ENCODE measurements at regions not wholly inside any gene's neighbourhood (a gene's known extent, or its start where the extent isn't known, plus 50 kb on each side); places are given as distances from the start of the nearest gene placed in this dataset.

GRCh38 chr3:6041894-6042293, 819.0 kb upstream of the GRM7 start:
- no peak for DNase-seq (ENCODE audit: low spot score)
- intact Hi-C loops (cut with micrococcal nuclease; ENCODE audit: unreplicated experiment) = no loop called here
- BruUV-seq (replicated peaks) = no TSS peak

DNA sequence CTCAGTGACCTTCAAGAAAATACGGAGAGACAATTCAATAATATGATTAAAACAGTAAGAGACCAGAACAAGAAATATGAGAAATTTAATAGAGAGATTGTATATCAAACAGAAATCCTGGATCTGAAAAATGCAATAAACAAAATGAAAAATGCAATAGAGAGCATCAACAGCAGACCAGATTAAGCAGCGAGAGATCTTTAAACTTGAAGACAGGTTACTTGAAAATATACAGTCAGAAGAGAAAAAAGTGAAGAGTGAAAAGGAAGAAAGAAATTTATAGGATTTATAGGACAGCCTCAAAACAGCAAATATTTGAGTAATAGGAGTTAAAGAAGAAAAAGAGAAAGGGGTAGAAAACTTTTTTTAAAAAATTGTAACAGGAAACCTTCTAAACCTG, 813.9 kb upstream of the GRM7 start:
- no peaks in the 10 kb centered on the region for H3K9me2 ChIP-seq (ENCODE audit: insufficient read depth, low read length)
- no peaks in the 10 kb centered on the region for H3K4me1 ChIP-seq (ENCODE audit: insufficient read depth, low read length, poor library complexity, severe bottlenecking)
- intact Hi-C loops (cut with micrococcal nuclease; ENCODE audit: unreplicated experiment) = no loop called here
- peaks cover 6% of the 10 kb centered on the region; the same call in 1 of the 2 replicates for H3K9me3 ChIP-seq (ENCODE audit: low read length)
- no peaks in the 10 kb centered on the region for H4K20me1 ChIP-seq (ENCODE audit: insufficient read depth, low read length)
- H3K4me3 ChIP-seq (ENCODE audit: low read depth, low read length, poor library complexity, severe bottlenecking) = no peak overlapping the region
- H3K27ac ChIP-seq (ENCODE audit: low read depth, low read length, poor library complexity, severe bottlenecking) = no peak overlapping the region
- no peak overlapping the region for H3K4me2 ChIP-seq (ENCODE audit: low read length)
- CTCF ChIA-PET (ENCODE audit: unreplicated experiment) = no interaction called here
- DNase-seq (ENCODE audit: low spot score) = no peak
- BruUV-seq (replicated peaks) = no TSS peak
- POLR2A ChIA-PET = no interaction called here
- TF ChIP-seq EZH2phosphoT487 (IDR thresholded peaks at IDR 0.05; ENCODE audit: borderline replicate concordance, low read depth, low read length) (no peak), CTCF (conservative IDR thresholded peaks at IDR 0.05; ENCODE audit: low read length) (no peak)
- no peaks in the 10 kb centered on the region for H3K79me2 ChIP-seq (ENCODE audit: insufficient read depth, low read depth, low read length)
- no peak overlapping the region for H2AFZ ChIP-seq (ENCODE audit: low read length)
- H3K36me3 ChIP-seq (ENCODE audit: insufficient read depth, low read length) = no peaks in the 10 kb centered on the region

More at GRCh38 chr3:6041894-6042293, 819.0 kb upstream of the GRM7 start:
- Histone ChIP-seq H3K27ac (ENCODE audit: low read depth, low read length, poor library complexity, severe bottlenecking) (no peak overlapping the region), H3K79me2 (ENCODE audit: insufficient read depth, low read depth, low read length) (no peaks in the 10 kb centered on the region), H3K4me3 (ENCODE audit: low read depth, low read length, poor library complexity, severe bottlenecking) (no peak overlapping the region), H3K9me3 (ENCODE audit: low read length) (peaks cover 6% of the 10 kb centered on the region; the same call in 1 of the 2 replicates), H2AFZ (ENCODE audit: low read length) (no peak overlapping the region), H3K4me2 (ENCODE audit: low read length) (no peak overlapping the region), H3K9me2 (ENCODE audit: insufficient read depth, low read length) (no peaks in the 10 kb centered on the region), H4K20me1 (ENCODE audit: insufficient read depth, low read length) (no peaks in the 10 kb centered on the region), H3K4me1 (ENCODE audit: insufficient read depth, low read length, poor library complexity, severe bottlenecking) (no peaks in the 10 kb centered on the region), H3K36me3 (ENCODE audit: insufficient read depth, low read length) (no peaks in the 10 kb centered on the region)
- TF ChIP-seq CTCF (conservative IDR thresholded peaks at IDR 0.05; ENCODE audit: low read length) (no peak), EZH2phosphoT487 (IDR thresholded peaks at IDR 0.05; ENCODE audit: borderline replicate concordance, low read depth, low read length) (no peak)
- CTCF ChIA-PET (ENCODE audit: unreplicated experiment) = no interaction called here
- POLR2A ChIA-PET = no interaction called here

DNA sequence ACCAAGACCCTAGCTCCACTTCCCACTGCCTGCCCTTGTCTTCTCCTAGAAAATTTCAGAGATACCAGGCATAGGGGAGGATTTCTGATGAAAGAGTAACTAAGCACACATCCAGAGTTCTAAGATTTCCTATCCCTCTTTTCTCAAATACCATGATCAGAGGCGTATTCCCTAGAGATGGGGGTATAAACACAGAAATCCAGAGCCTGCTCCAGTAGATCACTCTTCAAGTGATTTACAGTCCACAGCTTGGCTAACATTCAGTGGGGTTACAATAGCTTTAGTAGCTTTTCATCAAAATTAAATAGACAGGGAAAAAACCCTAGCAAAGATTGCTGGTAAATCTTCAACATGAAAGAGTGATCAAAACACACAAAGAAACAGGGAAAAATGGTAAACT, 800.7 kb upstream of the GRM7 start:
- Histone ChIP-seq H2AFZ (ENCODE audit: low read length) (no peak overlapping the region), H3K9me3 (ENCODE audit: low read length) (no peaks in the 10 kb centered on the region), H3K9me2 (ENCODE audit: insufficient read depth, low read length) (no peaks in the 10 kb centered on the region), H3K79me2 (ENCODE audit: insufficient read depth, low read depth, low read length) (no peaks in the 10 kb centered on the region), H3K36me3 (ENCODE audit: insufficient read depth, low read length) (no peaks in the 10 kb centered on the region), H3K27ac (ENCODE audit: low read depth, low read length, poor library complexity, severe bottlenecking) (no peak overlapping the region), H3K4me2 (ENCODE audit: low read length) (no peak overlapping the region), H4K20me1 (ENCODE audit: insufficient read depth, low read length) (no peaks in the 10 kb centered on the region), H3K4me1 (ENCODE audit: insufficient read depth, low read length, poor library complexity, severe bottlenecking) (no peaks in the 10 kb centered on the region), H3K4me3 (ENCODE audit: low read depth, low read length, poor library complexity, severe bottlenecking) (no peak overlapping the region)
- DNase-seq (ENCODE audit: low spot score) = no peak
- ChIA-PET POLR2A (no interaction called here), CTCF (ENCODE audit: unreplicated experiment) (no interaction called here)
- intact Hi-C loops (cut with micrococcal nuclease; ENCODE audit: unreplicated experiment) = no loop called here
- TF ChIP-seq CTCF (conservative IDR thresholded peaks at IDR 0.05; ENCODE audit: low read length) = no peak
- TF ChIP-seq EZH2phosphoT487 (IDR thresholded peaks at IDR 0.05; ENCODE audit: borderline replicate concordance, low read depth, low read length) = no peak
- no TSS peak for BruUV-seq (replicated peaks)

Data from OCI-LY7 (cell line).